ENCODE measurements at regions not wholly inside any gene's neighbourhood (a gene's known extent, or its start where the extent isn't known, plus 50 kb on each side); places are given as distances from the start of the nearest gene placed in this dataset.

GRCh38 chr1:24990136-24990535 is 60.1 kb upstream of the RUNX3 start:
- TF ChIP-seq CTCF (IDR thresholded peaks at IDR 0.05): no peak
- no peak for TF ChIP-seq POLR2A (IDR thresholded peaks at IDR 0.05; ENCODE audit: low read depth)
